Peyer's patch (tissue), 4 donors: ENCODE measurements at regions not wholly inside any gene's neighbourhood (a gene's known extent, or its start where the extent isn't known, plus 50 kb on each side); places are given as distances from the start of the nearest gene placed in this dataset.

Experiments
- POLR2A ChIP-seq, 2 donors: fragments of 450-650 bp; IDR thresholded peaks; one replicate each; pipeline ENCODE4 v1.5.1; 2017; ENCODE audit warnings: antibody characterized with exemption in 2 of 2, mild to moderate bottlenecking in 2 of 2, moderate library complexity in 2 of 2
- TF ChIP-seq, protein P1 (sequence below), 6 experiments: fragments of 450-650 bp in 4 of 6; fragments of 200-600 bp in 2 of 6; sonication (generic) in 1 of 6; IDR thresholded peaks; one replicate each; pipeline ENCODE4 v1.5.1; 2017 to 2019; ENCODE audit warnings: antibody characterized with exemption in 6 of 6, mild to moderate bottlenecking in 3 of 6, moderate library complexity in 1 of 6

DNA sequence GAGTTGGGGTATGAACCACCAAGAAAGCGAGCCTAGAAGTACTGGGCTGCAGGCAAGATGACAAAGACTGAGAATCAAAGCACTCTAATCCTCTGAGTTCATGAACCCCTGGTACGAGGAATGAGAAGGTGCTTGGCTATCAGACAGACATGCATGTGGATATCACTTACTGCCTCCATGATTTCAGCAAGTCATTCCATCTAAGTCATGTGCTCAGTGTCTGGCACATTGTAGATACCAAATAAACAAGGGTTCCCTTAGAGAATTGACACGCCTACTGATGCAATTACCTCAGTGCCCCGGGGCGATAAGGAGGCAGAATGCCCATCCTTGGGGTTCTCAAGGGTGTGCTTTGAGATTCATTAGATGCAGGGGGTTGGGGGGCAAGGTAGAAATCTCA is 125.6 kb upstream of the PKDCC start:
- TF ChIP-seq, protein P1, sequence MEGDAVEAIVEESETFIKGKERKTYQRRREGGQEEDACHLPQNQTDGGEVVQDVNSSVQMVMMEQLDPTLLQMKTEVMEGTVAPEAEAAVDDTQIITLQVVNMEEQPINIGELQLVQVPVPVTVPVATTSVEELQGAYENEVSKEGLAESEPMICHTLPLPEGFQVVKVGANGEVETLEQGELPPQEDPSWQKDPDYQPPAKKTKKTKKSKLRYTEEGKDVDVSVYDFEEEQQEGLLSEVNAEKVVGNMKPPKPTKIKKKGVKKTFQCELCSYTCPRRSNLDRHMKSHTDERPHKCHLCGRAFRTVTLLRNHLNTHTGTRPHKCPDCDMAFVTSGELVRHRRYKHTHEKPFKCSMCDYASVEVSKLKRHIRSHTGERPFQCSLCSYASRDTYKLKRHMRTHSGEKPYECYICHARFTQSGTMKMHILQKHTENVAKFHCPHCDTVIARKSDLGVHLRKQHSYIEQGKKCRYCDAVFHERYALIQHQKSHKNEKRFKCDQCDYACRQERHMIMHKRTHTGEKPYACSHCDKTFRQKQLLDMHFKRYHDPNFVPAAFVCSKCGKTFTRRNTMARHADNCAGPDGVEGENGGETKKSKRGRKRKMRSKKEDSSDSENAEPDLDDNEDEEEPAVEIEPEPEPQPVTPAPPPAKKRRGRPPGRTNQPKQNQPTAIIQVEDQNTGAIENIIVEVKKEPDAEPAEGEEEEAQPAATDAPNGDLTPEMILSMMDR (IDR thresholded peaks at IDR 0.05): no peak
- no peak for TF ChIP-seq POLR2A (IDR thresholded peaks at IDR 0.05)
